NB4 (cell line): ENCODE measurements at regions not wholly inside any gene's neighbourhood (a gene's known extent, or its start where the extent isn't known, plus 50 kb on each side); places are given as distances from the start of the nearest gene placed in this dataset.

ENCODE experiments used
- CTCF ChIP-seq: IDR thresholded peaks from one replicate; pipeline ENCODE4 v1.5.1; 2012; ENCODE audit warnings: low read depth, low read length
- MAX ChIP-seq: IDR thresholded peaks from 2 replicates; pipeline ENCODE4 v1.6.1; 2011; ENCODE audit warnings: low read depth, low read length
- MYC ChIP-seq: IDR thresholded peaks from 2 replicates; pipeline ENCODE4 v1.6.1; 2011; ENCODE audit warnings: low read depth, low read length
- POLR2A ChIP-seq: IDR thresholded peaks from 2 replicates; pipeline ENCODE4 v1.6.1; 2011; ENCODE audit warnings: mild to moderate bottlenecking; ENCODE audit not compliant: insufficient read length; ENCODE audit errors: extremely low read depth

- TF ChIP-seq CTCF (no peak), MAX (no peak), POLR2A (no peak), MYC (no peak)
Measured at GRCh38 chr9:88237991-88238571, 99.8 kb upstream of the SPATA31C2 start.
